Midbrain (tissue), 1 donor: ENCODE measurements at regions not wholly inside any gene's neighbourhood (a gene's known extent, or its start where the extent isn't known, plus 50 kb on each side); places are given as distances from the start of the nearest gene placed in this dataset.
"Not testable (repeated sequence)": the region's sequence is repeated elsewhere in the genome, so short reads cannot be mapped to it uniquely, and the experiment has no call there.

Experiments
- DNase-seq: peaks from one replicate; lab custom pipeline; 2025; lab: John Stamatoyannopoulos, UW

- DNase-seq, result no peak
Observed at GRCh38 chr4:170803492-170803891, 713.7 kb upstream of the AADAT start.

- DNase-seq, result no peak
Observed at GRCh38 chr4:170801771-170802170, 712.0 kb upstream of the AADAT start.

GRCh38 chr4:170794525-170794924, 704.8 kb upstream of the AADAT start:
- DNase-seq, result no peak

- not testable (repeated sequence) for DNase-seq
Observed at GRCh38 chr4:170788540-170789051, 698.8 kb upstream of the AADAT start.

- DNase-seq, result no peak
Observed at GRCh38 chr4:170777663-170778062, 687.9 kb upstream of the AADAT start.

- DNase-seq, result no peak
Observed at GRCh38 chr4:170776983-170777382, 687.2 kb upstream of the AADAT start.

- no peak for DNase-seq
Observed at GRCh38 chr4:170775851-170776250, 686.1 kb upstream of the AADAT start.

GRCh38 chr4:170773709-170774273, 684.0 kb upstream of the AADAT start:
- DNase-seq, result no peak

- no peak for DNase-seq
Observed at GRCh38 chr4:170772429-170772828, 682.7 kb upstream of the AADAT start.

- DNase-seq, result no peak
Observed at GRCh38 chr4:170770664-170771063, 680.9 kb upstream of the AADAT start.

GRCh38 chr4:170769862-170770261, 680.1 kb upstream of the AADAT start:
- DNase-seq, result no peak

- no peak for DNase-seq
Observed at GRCh38 chr4:170758988-170759387, 669.2 kb upstream of the AADAT start.

- DNase-seq, result no peak
Observed at GRCh38 chr4:170750519-170750918, 660.8 kb upstream of the AADAT start.

- DNase-seq, result no peak
Observed at GRCh38 chr4:170748975-170749374, 659.2 kb upstream of the AADAT start.

GRCh38 chr4:170743633-170744032, 653.9 kb upstream of the AADAT start:
- DNase-seq, result no peak

GRCh38 chr4:170741856-170742255, 652.1 kb upstream of the AADAT start:
- no peak for DNase-seq

GRCh38 chr4:170736710-170737109, 647.0 kb upstream of the AADAT start:
- DNase-seq, result no peak

- DNase-seq, result no peak
Observed at GRCh38 chr4:170729897-170730296, 640.1 kb upstream of the AADAT start.

- DNase-seq, result no peak
Observed at GRCh38 chr4:170729236-170729635, 639.5 kb upstream of the AADAT start.

- DNase-seq, result no peak
Observed at GRCh38 chr4:170724191-170724590, 634.4 kb upstream of the AADAT start.

GRCh38 chr4:170723171-170723570, 633.4 kb upstream of the AADAT start:
- no peak for DNase-seq

- DNase-seq, result no peak
Observed at GRCh38 chr4:170721812-170722373, 632.1 kb upstream of the AADAT start.

- no peak for DNase-seq
Observed at GRCh38 chr4:170716868-170717267, 627.1 kb upstream of the AADAT start.

- no peak for DNase-seq
Observed at GRCh38 chr4:170705907-170706306, 616.2 kb upstream of the AADAT start.
